Activated CD4-positive, alpha-beta T cell treated with anti-CD3 and anti-CD28 coated beads, Interleukin-2, amount 50 U/mL, for 16 hours (primary cell): ENCODE measurements at regions not wholly inside any gene's neighbourhood (a gene's known extent, or its start where the extent isn't known, plus 50 kb on each side); places are given as distances from the start of the nearest gene placed in this dataset.

Experiments
- DNase-seq: peaks from one replicate; pipeline ENCODE4 v3.0.0-alpha.2; 2020

GRCh38 chr1:83718338-83718737 lies 280.6 kb downstream of the TTLL7 start:
- DNase-seq, result no peak

GRCh38 chr1:83717785-83718184 lies 281.1 kb downstream of the TTLL7 start:
- DNase-seq, result no peak

GRCh38 chr1:83716641-83717040 lies 282.3 kb downstream of the TTLL7 start:
- DNase-seq, result no peak

- no peak for DNase-seq
Observed at GRCh38 chr1:83715550-83715949, 283.4 kb downstream of the TTLL7 start.

GRCh38 chr1:83709662-83710061 lies 289.3 kb downstream of the TTLL7 start:
- DNase-seq, result no peak

GRCh38 chr1:83706354-83706938 lies 292.5 kb downstream of the TTLL7 start:
- no peak for DNase-seq

- no peak for DNase-seq
Observed at GRCh38 chr1:83705091-83705490, 293.8 kb downstream of the TTLL7 start.

- DNase-seq, result no peak
Observed at GRCh38 chr1:83704350-83704749, 294.6 kb downstream of the TTLL7 start.

- DNase-seq, result no peak
Observed at GRCh38 chr1:83702356-83702755, 296.6 kb downstream of the TTLL7 start.

- no peak for DNase-seq
Observed at GRCh38 chr1:83701355-83701754, 297.6 kb downstream of the TTLL7 start.

- DNase-seq, result no peak
Observed at GRCh38 chr1:83698644-83699043, 300.3 kb downstream of the TTLL7 start.

GRCh38 chr1:83697961-83698360 lies 301.0 kb downstream of the TTLL7 start:
- no peak for DNase-seq

GRCh38 chr1:83697220-83697619 lies 301.7 kb downstream of the TTLL7 start:
- no peak for DNase-seq

GRCh38 chr1:83694449-83694848 lies 304.5 kb downstream of the TTLL7 start:
- DNase-seq, result no peak

- no peak for DNase-seq
Observed at GRCh38 chr1:83693427-83694126, 305.4 kb downstream of the TTLL7 start.

GRCh38 chr1:83692524-83693381 lies 306.2 kb downstream of the TTLL7 start:
- DNase-seq, result peak; percentile 7

- DNase-seq, result no peak
Observed at GRCh38 chr1:83691953-83692500, 306.9 kb downstream of the TTLL7 start.

GRCh38 chr1:83689921-83690868 lies 308.7 kb downstream of the TTLL7 start:
- no peak for DNase-seq

GRCh38 chr1:83682132-83682531 lies 316.8 kb downstream of the TTLL7 start:
- DNase-seq, result no peak

- DNase-seq, result no peak
Observed at GRCh38 chr1:83676106-83676505, 322.8 kb downstream of the TTLL7 start.

GRCh38 chr1:83673312-83673711 lies 325.6 kb downstream of the TTLL7 start:
- DNase-seq, result peak; percentile 12

GRCh38 chr1:83671586-83671985 lies 327.3 kb downstream of the TTLL7 start:
- no peak for DNase-seq
